GM10266 (cell line): ENCODE measurements at regions not wholly inside any gene's neighbourhood (a gene's known extent, or its start where the extent isn't known, plus 50 kb on each side); places are given as distances from the start of the nearest gene placed in this dataset.

Experiments used
- DNase-seq: peaks from one replicate; pipeline ENCODE4 v3.0.0; 2012; ENCODE audit errors: extremely low spot score
- CTCF ChIP-seq: IDR thresholded peaks from 2 replicates; pipeline ENCODE4 v1.5.1; 2012; ENCODE audit warnings: mild to moderate bottlenecking, low read depth; ENCODE audit not compliant: control insufficient read depth, insufficient read depth; ENCODE audit errors: missing control alignments

GRCh38 chr9:134971696-134972095 is 54.0 kb upstream of the FCN1 start:
- TF ChIP-seq CTCF, result no peak
- no peak for DNase-seq

GRCh38 chr9:134972140-134972539 is 54.4 kb upstream of the FCN1 start:
- no peak for DNase-seq

GRCh38 chr9:134975253-134975652 is 57.5 kb upstream of the FCN1 start:
- no peak for DNase-seq
- no peak for TF ChIP-seq CTCF

More at GRCh38 chr9:134972140-134972539, 54.4 kb upstream of the FCN1 start:
- no peak for TF ChIP-seq CTCF

- no peak for TF ChIP-seq CTCF
- no peak for DNase-seq
Measured at GRCh38 chr9:134976403-134976802, 58.7 kb upstream of the FCN1 start.

- TF ChIP-seq CTCF, result no peak
- DNase-seq, result no peak
Measured at GRCh38 chr9:134978272-134978671, 60.6 kb upstream of the FCN1 start.

GRCh38 chr9:134980516-134980915 is 62.8 kb upstream of the FCN1 start:
- no peak for TF ChIP-seq CTCF

GRCh38 chr9:134980991-134981390 is 63.3 kb upstream of the FCN1 start:
- TF ChIP-seq CTCF, result no peak
- DNase-seq, result no peak

More at GRCh38 chr9:134980516-134980915, 62.8 kb upstream of the FCN1 start:
- no peak for DNase-seq

GRCh38 chr9:134981829-134982228 is 64.1 kb upstream of the FCN1 start:
- no peak for TF ChIP-seq CTCF

More at GRCh38 chr9:134981829-134982228, 64.1 kb upstream of the FCN1 start:
- DNase-seq, result no peak
